Smooth muscle cell (in vitro differentiated cells): ENCODE measurements at regions not wholly inside any gene's neighbourhood (a gene's known extent, or its start where the extent isn't known, plus 50 kb on each side); places are given as distances from the start of the nearest gene placed in this dataset.
A peak's percentile ranks its signal among the peaks of the same experiment; 100 is the strongest.

Experiments
- DNase-seq: peaks from one replicate; lab custom pipeline; 2025; ENCODE audit not compliant: unreplicated experiment; lab: John Stamatoyannopoulos, UW
- H2AFZ ChIP-seq: fragments of 200-600 bp; sonication (generic); 2 replicates; pipeline ENCODE4 v1.6.0; 2016; ENCODE audit warnings: antibody characterized with exemption, low read depth, mild to moderate bottlenecking
- H3F3A ChIP-seq: fragments of 200-600 bp; sonication (generic); 2 replicates; pipeline ENCODE4 v1.6.0; 2017; ENCODE audit warnings: antibody characterized with exemption, low read depth
- H3K27ac ChIP-seq: fragments of 200-600 bp; sonication (generic); 2 replicates; pipeline ENCODE4 v1.5.1; 2016; ENCODE audit warnings: low read depth, mild to moderate bottlenecking
- H3K27me3 ChIP-seq: fragments of 200-600 bp; sonication (generic); 2 replicates; pipeline ENCODE4 v1.6.1; 2016; ENCODE audit warnings: low read depth, mild to moderate bottlenecking
- H3K36me3 ChIP-seq: fragments of 200-600 bp; sonication (generic); 2 replicates; pipeline ENCODE4 v1.5.1; 2016; ENCODE audit warnings: low read depth
- H3K4me1 ChIP-seq: fragments of 200-600 bp; sonication (generic); 2 replicates; pipeline ENCODE4 v1.5.1; 2016; ENCODE audit warnings: low read depth
- H3K4me2 ChIP-seq: fragments of 200-600 bp; sonication (generic); 2 replicates; pipeline ENCODE4 v1.6.0; 2016; ENCODE audit warnings: mild to moderate bottlenecking
- H3K4me3 ChIP-seq: fragments of 200-600 bp; sonication (generic); 2 replicates; pipeline ENCODE4 v1.5.1; 2016; ENCODE audit warnings: mild to moderate bottlenecking
- H3K79me2 ChIP-seq: fragments of 200-600 bp; sonication (generic); 2 replicates; pipeline ENCODE4 v1.6.0; 2016; ENCODE audit warnings: low read depth, mild to moderate bottlenecking
- H3K9ac ChIP-seq: fragments of 200-600 bp; sonication (generic); 2 replicates; pipeline ENCODE4 v1.6.0; 2016; ENCODE audit warnings: low read depth
- H3K9me3 ChIP-seq: fragments of 200-600 bp; sonication (generic); replicated peaks from 2 replicates; pipeline ENCODE4 v1.5.1; 2016; ENCODE audit warnings: low read depth
- H4K20me1 ChIP-seq: fragments of 200-600 bp; sonication (generic); 2 replicates; pipeline ENCODE4 v1.6.0; 2016; ENCODE audit warnings: low read depth
- CTCF ChIP-seq: fragments of 200-600 bp; sonication (generic); IDR thresholded peaks from 2 replicates; pipeline ENCODE4 v1.5.1; 2017; ENCODE audit warnings: borderline replicate concordance, mild to moderate bottlenecking, antibody characterized with exemption; ENCODE audit not compliant: insufficient read depth, poor library complexity, severe bottlenecking
- WGBS: methylation state at CpG from one replicate; pipeline ENCODE4 v1.1.7; 2016; ENCODE audit warnings: low lambda C conversion rate; 5-methylcytosine and 5-hydroxymethylcytosine counted together

GRCh38 chr10:33776419-33777070 lies 442.1 kb upstream of the NRP1 start:
- 96% methylated on average over 2 of the region's 2 CpGs for WGBS
- H4K20me1 ChIP-seq, result no peaks in the 10 kb centered on the region
- no peak overlapping the region for H3K4me2 ChIP-seq
- no peaks in the 10 kb centered on the region for H3K9me3 ChIP-seq
- no peak overlapping the region for H3K9ac ChIP-seq
- H3K36me3 ChIP-seq, result no peaks in the 10 kb centered on the region
- H3K4me3 ChIP-seq, result no peak overlapping the region
- H3K27me3 ChIP-seq, result no peaks in the 10 kb centered on the region
- peaks cover 6% of the 10 kb centered on the region for H3K4me1 ChIP-seq
- no peaks in the 10 kb centered on the region for H3F3A ChIP-seq
- H3K27ac ChIP-seq, result no peak overlapping the region
- DNase-seq, result no peak
- no peak overlapping the region for H2AFZ ChIP-seq
- H3K79me2 ChIP-seq, result no peaks in the 10 kb centered on the region
- no peak for TF ChIP-seq CTCF

GRCh38 chr10:33774857-33775256 lies 440.4 kb upstream of the NRP1 start:
- Histone ChIP-seq H3K9ac (no peak overlapping the region), H2AFZ (no peak overlapping the region), H3K27ac (no peak overlapping the region), H3K36me3 (no peaks in the 10 kb centered on the region), H3F3A (no peaks in the 10 kb centered on the region), H3K9me3 (no peaks in the 10 kb centered on the region), H3K27me3 (no peaks in the 10 kb centered on the region), H4K20me1 (no peaks in the 10 kb centered on the region), H3K4me3 (no peak overlapping the region), H3K79me2 (no peaks in the 10 kb centered on the region), H3K4me1 (peaks cover 6% of the 10 kb centered on the region), H3K4me2 (no peak overlapping the region)
- no peak for DNase-seq
- TF ChIP-seq CTCF, result no peak
- 87% methylated on average over 4 of the region's 4 CpGs for WGBS

GRCh38 chr10:33773886-33774480 lies 439.5 kb upstream of the NRP1 start:
- DNase-seq, result no peak
- Histone ChIP-seq H3K9ac (no peak overlapping the region), H3K9me3 (no peaks in the 10 kb centered on the region), H3K27me3 (no peaks in the 10 kb centered on the region), H4K20me1 (no peaks in the 10 kb centered on the region), H3K4me3 (no peak overlapping the region), H3K4me2 (no peak overlapping the region), H3K4me1 (peaks cover 6% of the 10 kb centered on the region), H3K27ac (no peak overlapping the region), H3K36me3 (no peaks in the 10 kb centered on the region), H3K79me2 (no peaks in the 10 kb centered on the region), H3F3A (no peaks in the 10 kb centered on the region), H2AFZ (no peak overlapping the region)
- 96% methylated on average over 21 of the region's 21 CpGs for WGBS
- TF ChIP-seq CTCF, result no peak

- 50% methylated on average over 4 of the region's 4 CpGs for WGBS
- Histone ChIP-seq H3K9me3 (no peaks in the 10 kb centered on the region), H3K4me2 (peak overlapping the region; percentile 69), H3F3A (no peaks in the 10 kb centered on the region), H3K79me2 (no peaks in the 10 kb centered on the region), H3K9ac (no peak overlapping the region), H3K27ac (no peak overlapping the region), H3K36me3 (no peaks in the 10 kb centered on the region), H3K4me1 (peaks cover 6% of the 10 kb centered on the region), H2AFZ (peak overlapping the region; percentile 73), H3K4me3 (no peak overlapping the region), H4K20me1 (no peaks in the 10 kb centered on the region), H3K27me3 (no peaks in the 10 kb centered on the region)
- TF ChIP-seq CTCF, result no peak
- DNase-seq, result no peak
Measured at GRCh38 chr10:33773253-33773573, 438.7 kb upstream of the NRP1 start.
